Esophagus muscularis mucosa (tissue), 4 donors: ENCODE measurements at regions not wholly inside any gene's neighbourhood (a gene's known extent, or its start where the extent isn't known, plus 50 kb on each side); places are given as distances from the start of the nearest gene placed in this dataset.

ENCODE experiments used
- DNase-seq: peaks from one replicate; pipeline ENCODE4 v3.0.0-alpha.2; 2017; ENCODE audit errors: extremely low spot score
- H3K27ac ChIP-seq, 4 donors: fragments of 200-600 bp; sonication (generic); replicated peaks in 1 of 4; 1 replicate in 3 of 4; 2 replicates in 1 of 4; pipeline ENCODE4 v1.5.1; 2016 to 2019; ENCODE audit warnings: mild to moderate bottlenecking in 1 of 4
- H3K27me3 ChIP-seq, 4 donors: fragments of 200-600 bp; sonication (generic); one replicate each; pipeline versions ENCODE4 v1.5.1 to v1.6.0; 2016 to 2019
- H3K36me3 ChIP-seq, 4 donors: fragments of 200-600 bp; sonication (generic); one replicate each; pipeline ENCODE4 v1.5.1; 2016 to 2019
- H3K4me1 ChIP-seq, 4 donors: fragments of 200-600 bp; sonication (generic); one replicate each; pipeline ENCODE4 v1.5.1; 2016 to 2019
- H3K4me3 ChIP-seq, 4 donors: fragments of 200-600 bp; sonication (generic); 1 replicate in 2 of 4; 2 replicates in 2 of 4; pipeline ENCODE4 v1.5.1; 2016 to 2019; ENCODE audit warnings: mild to moderate bottlenecking in 4 of 4, moderate library complexity in 1 of 4
- H3K9me3 ChIP-seq, 4 donors: fragments of 200-600 bp; sonication (generic); 1 replicate in 3 of 4; 2 replicates in 1 of 4; pipeline ENCODE4 v1.5.1; 2016 to 2019
- CTCF ChIP-seq, 3 experiments: fragments of 200-600 bp in 2 of 3; fragments of 450-650 bp in 1 of 3; sonication (generic) in 2 of 3; IDR thresholded peaks; one replicate each; pipeline ENCODE4 v1.5.1; 2017 to 2019; ENCODE audit warnings: antibody characterized with exemption in 3 of 3, mild to moderate bottlenecking in 2 of 3, moderate library complexity in 1 of 3
- EP300 ChIP-seq: sonication (generic); formaldehyde crosslinking; IDR thresholded peaks from one replicate; pipeline ENCODE4 v1.6.1; 2017; ENCODE audit warnings: antibody characterized with exemption
- POLR2A ChIP-seq: fragments of 450-650 bp; IDR thresholded peaks from one replicate; pipeline ENCODE4 v1.6.1; 2017; ENCODE audit warnings: antibody characterized with exemption, moderate library complexity, mild to moderate bottlenecking, low read depth
- POLR2AphosphoS5 ChIP-seq, 2 donors: sonication (generic); formaldehyde crosslinking; IDR thresholded peaks; one replicate each; pipeline ENCODE4 v1.6.1; 2017; ENCODE audit warnings: antibody characterized with exemption in 2 of 2
- WGBS: methylation state at CpG from one replicate; pipeline ENCODE4 v1.1.5; 2018; 5-methylcytosine and 5-hydroxymethylcytosine counted together
- intact Hi-C: fragments of 100-400 bp; cut with DNase I; formaldehyde crosslinking; loops from one replicate; pipeline ENCODE4 v1.15.1; 2023

GRCh38 chr18:38362286-38362792 is 796.7 kb upstream of the CELF4 start:
- intact Hi-C loops = no loop called here
- no peak for DNase-seq
- Histone ChIP-seq H3K27ac (no peak overlapping the region), H3K36me3 (no peaks in the 10 kb centered on the region), H3K9me3 (no peaks in the 10 kb centered on the region), H3K27me3 (no peaks in the 10 kb centered on the region), H3K4me3 (no peak overlapping the region), H3K4me1 (no peaks in the 10 kb centered on the region)
- TF ChIP-seq EP300 (no peak), POLR2AphosphoS5 (IDR thresholded peaks at IDR 0.05) (no peak), CTCF (IDR thresholded peaks at IDR 0.05) (no peak), POLR2A (no peak)
- WGBS = 91% methylated on average over 2 of the region's 2 CpGs

- DNase-seq = no peak
- WGBS = 67% methylated on average over 11 of the region's 11 CpGs
- Histone ChIP-seq H3K36me3 (no peaks in the 10 kb centered on the region), H3K4me3 (no peak overlapping the region), H3K4me1 (no peaks in the 10 kb centered on the region), H3K9me3 (no peaks in the 10 kb centered on the region), H3K27me3 (no peaks in the 10 kb centered on the region), H3K27ac (no peak overlapping the region)
- TF ChIP-seq POLR2A = no peak
- TF ChIP-seq CTCF (IDR thresholded peaks at IDR 0.05) = no peak
- TF ChIP-seq POLR2AphosphoS5 (IDR thresholded peaks at IDR 0.05) = no peak
- no peak for TF ChIP-seq EP300
- intact Hi-C loops = no loop called here
Observed at GRCh38 chr18:38358805-38359657, 793.4 kb upstream of the CELF4 start.

- intact Hi-C loops = no loop called here
- Histone ChIP-seq H3K36me3 (no peaks in the 10 kb centered on the region), H3K27me3 (no peaks in the 10 kb centered on the region), H3K27ac (no peak overlapping the region), H3K9me3 (no peaks in the 10 kb centered on the region), H3K4me3 (no peak overlapping the region), H3K4me1 (no peaks in the 10 kb centered on the region)
- TF ChIP-seq EP300 = no peak
- no peak for TF ChIP-seq CTCF (IDR thresholded peaks at IDR 0.05)
- TF ChIP-seq POLR2AphosphoS5 (IDR thresholded peaks at IDR 0.05) = no peak
- no peak for TF ChIP-seq POLR2A
- no peak for DNase-seq
Observed at GRCh38 chr18:38353149-38353548, 787.6 kb upstream of the CELF4 start.

- WGBS = 93% methylated on average over 2 of the region's 2 CpGs
- H3K4me1 ChIP-seq = no peaks in the 10 kb centered on the region
- intact Hi-C loops = no loop called here
Observed at GRCh38 chr18:38350141-38350540, 784.5 kb upstream of the CELF4 start.

More at GRCh38 chr18:38350141-38350540, 784.5 kb upstream of the CELF4 start:
- no peak for DNase-seq
- Histone ChIP-seq H3K27ac (no peak overlapping the region), H3K4me3 (no peak overlapping the region), H3K36me3 (no peaks in the 10 kb centered on the region), H3K27me3 (no peaks in the 10 kb centered on the region), H3K9me3 (no peaks in the 10 kb centered on the region)
- no peak for TF ChIP-seq EP300
- TF ChIP-seq POLR2AphosphoS5 (IDR thresholded peaks at IDR 0.05) = no peak
- no peak for TF ChIP-seq POLR2A
- TF ChIP-seq CTCF (IDR thresholded peaks at IDR 0.05) = no peak
